Endothelial cell of umbilical vein (primary cell): ENCODE measurements at regions not wholly inside any gene's neighbourhood (a gene's known extent, or its start where the extent isn't known, plus 50 kb on each side); places are given as distances from the start of the nearest gene placed in this dataset.

Experiments used
- BruUV-seq: library from RNA; stranded (reverse); fragments of 400-500 nt; replicated peaks from 2 replicates; lab custom pipeline; 2021; lab: Mats Ljungman, UMichigan
- CTCF ChIA-PET: fragments of 300-600, 350-600 bp; sonication (Branson Sonifier 250); formaldehyde crosslinking; loops from one replicate; lab custom pipeline; 2021; ENCODE audit warnings: antibody characterized with exemption, inconsistent platforms; lab: Charles Lee
- POLR2A ChIA-PET: fragments of 300-600, 350-600 bp; sonication (Branson Sonifier 250); formaldehyde crosslinking; loops from one replicate; lab custom pipeline; 2021; ENCODE audit warnings: antibody characterized with exemption, inconsistent platforms; lab: Charles Lee
- DNase-seq: peaks from one replicate; pipeline ENCODE4 v3.0.0-alpha.2; 2011; ENCODE audit warnings: low read depth, low spot score
- FAIRE-seq: peaks from 2 replicates; lab custom pipeline; 2011; peaks lifted over from hg19 to GRCh38; lab: Jason Lieb, UNC
- H2AFZ ChIP-seq: 2 replicates; pipeline ENCODE4 v1.6.0; 2012; ENCODE audit warnings: low read depth, low read length, control low read depth, inconsistent platforms
- H3K27ac ChIP-seq: 2 replicates; pipeline ENCODE4 v1.5.1; 2011; ENCODE audit warnings: low read depth, mild to moderate bottlenecking, control low read depth, low read length, moderate library complexity; ENCODE audit not compliant: insufficient read depth
- H3K27me3 ChIP-seq, 2 experiments: 2 replicates each; pipeline versions ENCODE4 v1.6.0 to v1.6.1; 2011; ENCODE audit warnings: low read length in 2 of 2, mixed read lengths in 1 of 2; ENCODE audit not compliant: control insufficient read depth in 2 of 2, insufficient read depth in 2 of 2
- H3K36me3 ChIP-seq, 2 experiments: 2 replicates in 1 of 2; 3 replicates in 1 of 2; pipeline ENCODE4 v1.5.1; 2011; ENCODE audit warnings: low read length in 2 of 2, mild to moderate bottlenecking in 1 of 2, moderate library complexity in 1 of 2; ENCODE audit not compliant: control insufficient read depth in 2 of 2, insufficient read depth in 2 of 2; ENCODE audit errors: extremely low read depth in 1 of 2
- H3K4me1 ChIP-seq: 3 replicates; pipeline ENCODE4 v1.5.1; 2011; ENCODE audit warnings: mild to moderate bottlenecking, low read length; ENCODE audit not compliant: control insufficient read depth, insufficient read depth; ENCODE audit errors: extremely low read depth
- H3K4me2 ChIP-seq: 2 replicates; pipeline ENCODE4 v1.6.1; 2011; ENCODE audit warnings: low read length, control low read depth, mixed read lengths; ENCODE audit not compliant: insufficient read depth
- H3K4me3 ChIP-seq, 3 experiments: fragments of 200-600 bp in 1 of 3; sonication (generic), shearing (Covaris generic) in 1 of 3; replicated peaks in 1 of 3; 2 replicates each; pipeline ENCODE4 v1.5.1; 2011 to 2016; ENCODE audit warnings: control low read depth in 3 of 3, low read length in 3 of 3, mild to moderate bottlenecking in 2 of 3, inconsistent platforms in 1 of 3, low read depth in 1 of 3, moderate library complexity in 1 of 3; ENCODE audit not compliant: insufficient read depth in 1 of 3
- H3K79me2 ChIP-seq: 2 replicates; pipeline ENCODE4 v1.6.0; 2012; ENCODE audit warnings: low read length, inconsistent platforms; ENCODE audit not compliant: control insufficient read depth, insufficient read depth
- H3K9ac ChIP-seq: replicated peaks from 2 replicates; pipeline ENCODE3; 2011; ENCODE audit warnings: low read length, control low read depth; ENCODE audit not compliant: insufficient read depth; ENCODE audit errors: extremely low read depth
- H3K9me1 ChIP-seq: replicated peaks from 3 replicates; pipeline ENCODE4 v1.6.0; 2011; ENCODE audit warnings: mild to moderate bottlenecking, low read length; ENCODE audit not compliant: control insufficient read depth, insufficient read depth; ENCODE audit errors: extremely low read depth
- H3K9me3 ChIP-seq: replicated peaks from 2 replicates; pipeline ENCODE4 v1.5.1; 2012; ENCODE audit warnings: low read length, inconsistent platforms; ENCODE audit not compliant: control insufficient read depth, insufficient read depth
- H4K20me1 ChIP-seq: replicated peaks from 2 replicates; pipeline ENCODE3; 2011; ENCODE audit warnings: mild to moderate bottlenecking, low read length; ENCODE audit not compliant: control insufficient read depth, insufficient read depth; ENCODE audit errors: extremely low read depth
- EZH2 ChIP-seq: IDR thresholded peaks from 2 replicates; pipeline ENCODE4 v1.6.1; 2012; ENCODE audit warnings: borderline replicate concordance, low read depth, mild to moderate bottlenecking, moderate library complexity, low read length, inconsistent platforms; ENCODE audit not compliant: severe bottlenecking
- FOS ChIP-seq: IDR thresholded peaks from 2 replicates; pipeline ENCODE4 v1.6.1; 2011; ENCODE audit warnings: mild to moderate bottlenecking, low read length, moderate library complexity, borderline replicate concordance; ENCODE audit not compliant: insufficient read depth
- GATA2 ChIP-seq: IDR thresholded peaks from 2 replicates; pipeline ENCODE4 v1.7.0; 2011; ENCODE audit warnings: low read depth, mild to moderate bottlenecking, moderate library complexity, mixed read lengths, low read length; ENCODE audit not compliant: insufficient read length, insufficient read depth
- JUN ChIP-seq: IDR thresholded peaks from 2 replicates; pipeline ENCODE4 v1.6.1; 2011; ENCODE audit warnings: borderline replicate concordance, low read depth; ENCODE audit not compliant: insufficient read length, insufficient read depth
- MAX ChIP-seq: IDR thresholded peaks from 2 replicates; pipeline ENCODE4 v1.6.1; 2011; ENCODE audit not compliant: insufficient read depth, insufficient read length
- MYC ChIP-seq: IDR thresholded peaks from one replicate; pipeline ENCODE4 v1.6.1; 2011; ENCODE audit warnings: mild to moderate bottlenecking, low read depth, low read length
- POLR2A ChIP-seq: IDR thresholded peaks from 2 replicates; pipeline ENCODE4 v1.6.1; 2012; ENCODE audit warnings: low read depth, mild to moderate bottlenecking, control low read depth, low read length
- POLR2AphosphoS5 ChIP-seq: IDR thresholded peaks from 2 replicates; pipeline ENCODE4 v1.6.1; 2012; ENCODE audit warnings: low read depth, mild to moderate bottlenecking, control low read depth, low read length, moderate library complexity; ENCODE audit not compliant: insufficient read depth
- dilution Hi-C: fragments of 300-500 bp; cut with MboI; formaldehyde crosslinking; loops from one replicate; pipeline ENCODE4 v1.15.0; 2019; ENCODE audit warnings: low sequenced_read_pairs; ENCODE audit not compliant: extremely low pct_ligation_motif_present
- intact Hi-C: fragments of 100-400 bp; cut with micrococcal nuclease; formaldehyde crosslinking; loops from one replicate; pipeline ENCODE4 v1.10.0; 2022
- TF ChIP-seq, protein P1 (sequence below), 2 donors: IDR thresholded peaks; 1 replicate in 1 of 2; 2 replicates in 1 of 2; pipeline ENCODE4 v1.5.1; 2011; ENCODE audit warnings: low read length in 2 of 2, mild to moderate bottlenecking in 2 of 2, moderate library complexity in 2 of 2, control low read depth in 1 of 2, inconsistent platforms in 1 of 2, low read depth in 1 of 2; ENCODE audit not compliant: insufficient read depth in 1 of 2; ENCODE audit errors: extremely low read depth in 1 of 2

DNA sequence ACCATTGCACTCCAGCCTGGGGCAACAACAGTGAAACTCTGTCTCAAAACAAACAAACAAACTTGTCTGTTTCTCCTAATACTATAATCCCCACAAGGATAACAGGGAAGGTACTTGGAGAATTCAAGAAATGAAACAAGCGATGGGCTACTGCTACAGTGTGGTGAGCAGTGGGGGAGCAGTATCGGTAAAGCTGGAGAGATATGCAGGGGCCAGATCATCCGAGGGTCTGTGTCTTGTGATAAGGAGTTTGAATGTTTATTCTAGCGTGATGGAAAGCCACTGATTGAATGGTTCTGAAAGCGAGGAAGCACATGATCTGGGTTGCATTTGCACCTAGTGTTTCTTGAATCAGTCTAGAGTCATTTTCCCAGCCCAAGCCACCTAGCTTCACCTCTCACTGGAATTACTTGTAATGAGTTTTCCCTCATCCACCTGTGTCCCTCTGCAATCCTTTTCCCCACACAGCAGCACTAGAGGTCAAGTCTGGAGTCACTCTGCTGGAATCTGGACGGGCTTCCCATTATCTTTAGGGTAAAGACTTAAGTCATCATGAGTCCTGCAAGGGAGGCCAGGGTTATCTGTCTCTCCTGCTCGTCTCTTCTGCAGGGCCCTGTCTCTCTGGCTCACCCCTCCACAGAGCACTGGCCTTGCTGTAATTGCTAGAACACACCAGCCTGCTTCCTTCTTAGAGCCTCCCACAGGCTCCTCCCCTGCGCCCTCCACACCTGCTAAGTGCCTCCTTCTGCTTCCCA is 162.3 kb downstream of the KLF5 start:
- H3K79me2 ChIP-seq, result no peaks in the 10 kb centered on the region
- no peak overlapping the region for H3K9ac ChIP-seq
- intact Hi-C loops, result no loop called here
- no peaks in the 10 kb centered on the region for H3K9me1 ChIP-seq
- H3K9me3 ChIP-seq, result no peaks in the 10 kb centered on the region
- no peaks in the 10 kb centered on the region for H3K27me3 ChIP-seq
- ChIA-PET CTCF (interaction anchor here (0.6 kb wide), 1 partner anchor 201 kb away, joined by 3 read pairs; no protein-coding TSS in a partner anchor), POLR2A (no interaction called here)
- no TSS peak for BruUV-seq
- no peak overlapping the region for H3K27ac ChIP-seq
- FAIRE-seq (no peak), DNase-seq (no peak)
- H4K20me1 ChIP-seq, result no peaks in the 10 kb centered on the region
- H3K4me3 ChIP-seq, result no peak overlapping the region
- H3K4me2 ChIP-seq, result no peak overlapping the region
- H3K4me1 ChIP-seq, result no peaks in the 10 kb centered on the region
- H2AFZ ChIP-seq, result no peak overlapping the region
- dilution Hi-C loops, result no loop called here
- no peaks in the 10 kb centered on the region for H3K36me3 ChIP-seq
- TF ChIP-seq GATA2, result no peak
- TF ChIP-seq EZH2, result no peak
- TF ChIP-seq, protein P1, sequence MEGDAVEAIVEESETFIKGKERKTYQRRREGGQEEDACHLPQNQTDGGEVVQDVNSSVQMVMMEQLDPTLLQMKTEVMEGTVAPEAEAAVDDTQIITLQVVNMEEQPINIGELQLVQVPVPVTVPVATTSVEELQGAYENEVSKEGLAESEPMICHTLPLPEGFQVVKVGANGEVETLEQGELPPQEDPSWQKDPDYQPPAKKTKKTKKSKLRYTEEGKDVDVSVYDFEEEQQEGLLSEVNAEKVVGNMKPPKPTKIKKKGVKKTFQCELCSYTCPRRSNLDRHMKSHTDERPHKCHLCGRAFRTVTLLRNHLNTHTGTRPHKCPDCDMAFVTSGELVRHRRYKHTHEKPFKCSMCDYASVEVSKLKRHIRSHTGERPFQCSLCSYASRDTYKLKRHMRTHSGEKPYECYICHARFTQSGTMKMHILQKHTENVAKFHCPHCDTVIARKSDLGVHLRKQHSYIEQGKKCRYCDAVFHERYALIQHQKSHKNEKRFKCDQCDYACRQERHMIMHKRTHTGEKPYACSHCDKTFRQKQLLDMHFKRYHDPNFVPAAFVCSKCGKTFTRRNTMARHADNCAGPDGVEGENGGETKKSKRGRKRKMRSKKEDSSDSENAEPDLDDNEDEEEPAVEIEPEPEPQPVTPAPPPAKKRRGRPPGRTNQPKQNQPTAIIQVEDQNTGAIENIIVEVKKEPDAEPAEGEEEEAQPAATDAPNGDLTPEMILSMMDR (IDR thresholded peaks at IDR 0.05; ENCODE audit: extremely low read depth in 1 of 2, insufficient read depth in 1 of 2, low read depth in 1 of 2, low read length in 2 of 2), result no peak
- no peak for TF ChIP-seq JUN
- no peak for TF ChIP-seq MYC
- no peak for TF ChIP-seq MAX
- TF ChIP-seq POLR2AphosphoS5, result no peak
- TF ChIP-seq FOS, result no peak
- no peak for TF ChIP-seq POLR2A
